ENCODE measurements at regions not wholly inside any gene's neighbourhood (a gene's known extent, or its start where the extent isn't known, plus 50 kb on each side); places are given as distances from the start of the nearest gene placed in this dataset.

GRCh38 chr18:57234346-57234745 is 87.5 kb downstream of the BOD1L2 start:
- no peak overlapping the region for H3K23ac ChIP-seq (ENCODE audit: low read depth, low read length)
- no peaks in the 10 kb centered on the region for H3K4me1 ChIP-seq (ENCODE audit: control insufficient read depth, insufficient read depth, low read length)
- BruUV-seq (replicated peaks), result no TSS peak
- intact Hi-C loops (cut with micrococcal nuclease) (no loop called here), in situ Hi-C loops (cut with MboI; ENCODE audit: low sequenced_read_pairs) (no loop called here), dilution Hi-C loops (cut with HindIII; ENCODE audit: low sequenced_read_pairs, unreplicated experiment) (no loop called here)
- no peak overlapping the region for H2BK5ac ChIP-seq (ENCODE audit: low read depth, low read length, poor library complexity, severe bottlenecking)
- no peak overlapping the region for H3K4me2 ChIP-seq (ENCODE audit: low read depth, low read length)
- H2BK120ac ChIP-seq (ENCODE audit: low read depth, low read length), result no peak overlapping the region
- no peaks in the 10 kb centered on the region for H3K36me3 ChIP-seq (ENCODE audit: control insufficient read depth, insufficient read depth, low read length)
- H3K9me3 ChIP-seq (ENCODE audit: control insufficient read depth, insufficient read depth, low read length), result no peaks in the 10 kb centered on the region
- no peak overlapping the region for H3K18ac ChIP-seq (ENCODE audit: low read depth, low read length)
- no peaks in the 10 kb centered on the region for H3K79me1 ChIP-seq (ENCODE audit: low read depth in 1 of 2, low read length in 2 of 2)
- H3K27me3 ChIP-seq (ENCODE audit: control insufficient read depth, insufficient read depth, low read length), result no peaks in the 10 kb centered on the region
- POLR2A ChIA-PET (ENCODE audit: unreplicated experiment), result no interaction called here
- no peak overlapping the region for H3K56ac ChIP-seq (ENCODE audit: extremely low read depth, insufficient read depth, low read length)
- H2AFZ ChIP-seq (replicated peaks; ENCODE audit: low read length, poor library complexity), result no peak overlapping the region
- no peak overlapping the region for H2BK15ac ChIP-seq (ENCODE audit: low read depth, low read length)
- H4K91ac ChIP-seq (ENCODE audit: insufficient read depth, low read depth, low read length), result no peak overlapping the region
- DNase-seq (no peak), ATAC-seq (ENCODE audit: low read depth) (no peak)
- no peak overlapping the region for H2AK5ac ChIP-seq (ENCODE audit: low read depth, low read length)
- CTCF ChIA-PET, result no interaction called here
- no peak overlapping the region for H2AK9ac ChIP-seq (replicated peaks; ENCODE audit: low read depth, low read length, poor library complexity)
- H3K9me1 ChIP-seq (ENCODE audit: insufficient read depth, low read length), result no peaks in the 10 kb centered on the region
- no peak overlapping the region for H4K8ac ChIP-seq (ENCODE audit: low read depth in 2 of 2, low read length in 2 of 2)
- H3K27ac ChIP-seq (ENCODE audit: insufficient read depth, low read length), result no peak overlapping the region
- no peak overlapping the region for H3K4ac ChIP-seq (ENCODE audit: low read depth, low read length)
- H2BK20ac ChIP-seq (ENCODE audit: low read depth, low read length), result no peak overlapping the region
- no peaks in the 10 kb centered on the region for H4K20me1 ChIP-seq (ENCODE audit: insufficient read depth, low read length)
- H3K14ac ChIP-seq (replicated peaks; ENCODE audit: low read depth, low read length), result no peak overlapping the region
- H4K5ac ChIP-seq (ENCODE audit: low read depth, low read length), result no peak overlapping the region
- no peak overlapping the region for H3K9ac ChIP-seq (ENCODE audit: low read depth, low read length)
- WGBS, 2 experiments (ENCODE audit: extremely low coverage in 2 of 2, insufficient read length in 1 of 2), result 80% methylated on average over 1 of the region's 9 CpGs; no CpG with 5 or more reads in 1 of the 2 experiments
- no peak for TF ChIP-seq ELK1 (IDR thresholded peaks at IDR 0.05; ENCODE audit: borderline replicate concordance, low read depth, low read length)
- no peak for TF ChIP-seq BHLHE40 (IDR thresholded peaks at IDR 0.05; ENCODE audit: low read depth, low read length)
- no peak for TF ChIP-seq FOS (IDR thresholded peaks at IDR 0.05; ENCODE audit: low read depth, low read length)
- no peak for TF ChIP-seq CTCF (conservative IDR thresholded peaks at IDR 0.05; ENCODE audit: low read depth, low read length)
- no peak for TF ChIP-seq USF2 (IDR thresholded peaks at IDR 0.05; ENCODE audit: low read depth, low read length)
- TF ChIP-seq MXI1 (IDR thresholded peaks at IDR 0.05; ENCODE audit: borderline replicate concordance, low read depth, low read length), result no peak
- TF ChIP-seq NFE2L2 (IDR thresholded peaks at IDR 0.05; ENCODE audit: low read depth, low read length), result no peak
- H3K4me3 ChIP-seq (ENCODE audit: insufficient read depth, low read depth, low read length), result no peak overlapping the region

Data from IMR-90 (cell line).